ENCODE measurements at regions not wholly inside any gene's neighbourhood (a gene's known extent, or its start where the extent isn't known, plus 50 kb on each side); places are given as distances from the start of the nearest gene placed in this dataset.

DNA sequence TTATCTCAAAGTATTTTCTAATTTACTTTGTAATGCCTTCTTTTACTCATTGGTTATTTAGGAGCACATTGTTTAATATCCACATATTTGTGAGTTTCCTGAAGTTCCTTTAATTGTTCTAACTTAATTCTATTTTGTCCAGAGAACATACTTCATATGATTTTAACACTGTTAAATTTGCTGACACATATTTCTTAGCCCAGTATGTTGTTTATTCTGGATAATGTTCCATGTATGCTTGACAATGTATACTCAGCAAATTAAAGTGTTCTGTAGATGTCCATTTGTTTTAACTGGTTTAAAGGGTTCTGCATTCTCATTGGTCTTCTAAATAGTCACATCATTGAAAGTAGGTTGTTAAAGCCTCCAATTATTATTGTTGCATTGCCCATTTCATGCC is 643.7 kb upstream of the NR5A2 start:
- DNase-seq (ENCODE audit: low spot score) = no peak
- no peak for TF ChIP-seq CTCF (IDR thresholded peaks at IDR 0.05; ENCODE audit: extremely low read depth, insufficient read depth, missing control alignments)
- in situ Hi-C loops (cut with MboI; ENCODE audit: low pct_unique_long_range_greater_than_20kb, low sequenced_read_pairs, unreplicated experiment) = no loop called here

GRCh38 chr1:199394856-199395255 is 632.7 kb upstream of the NR5A2 start:
- no peak for DNase-seq (ENCODE audit: low spot score)
- no peak for TF ChIP-seq CTCF (IDR thresholded peaks at IDR 0.05; ENCODE audit: extremely low read depth, insufficient read depth, missing control alignments)
- in situ Hi-C loops (cut with MboI; ENCODE audit: low pct_unique_long_range_greater_than_20kb, low sequenced_read_pairs, unreplicated experiment) = no loop called here

- DNase-seq (ENCODE audit: low spot score) = no peak
- TF ChIP-seq CTCF (IDR thresholded peaks at IDR 0.05; ENCODE audit: extremely low read depth, insufficient read depth, missing control alignments) = no peak
- in situ Hi-C loops (cut with MboI; ENCODE audit: low pct_unique_long_range_greater_than_20kb, low sequenced_read_pairs, unreplicated experiment) = no loop called here
Observed at GRCh38 chr1:199396456-199396855, 631.1 kb upstream of the NR5A2 start.

- DNase-seq (ENCODE audit: low spot score) = no peak
- in situ Hi-C loops (cut with MboI; ENCODE audit: low pct_unique_long_range_greater_than_20kb, low sequenced_read_pairs, unreplicated experiment) = no loop called here
- TF ChIP-seq CTCF (IDR thresholded peaks at IDR 0.05; ENCODE audit: extremely low read depth, insufficient read depth, missing control alignments) = no peak
Observed at GRCh38 chr1:199399996-199400724, 627.4 kb upstream of the NR5A2 start.

- no peak for TF ChIP-seq CTCF (IDR thresholded peaks at IDR 0.05; ENCODE audit: extremely low read depth, insufficient read depth, missing control alignments)
- no peak for DNase-seq (ENCODE audit: low spot score)
- in situ Hi-C loops (cut with MboI; ENCODE audit: low pct_unique_long_range_greater_than_20kb, low sequenced_read_pairs, unreplicated experiment) = no loop called here
Observed at GRCh38 chr1:199403531-199404116, 623.9 kb upstream of the NR5A2 start.

- TF ChIP-seq CTCF (IDR thresholded peaks at IDR 0.05; ENCODE audit: extremely low read depth, insufficient read depth, missing control alignments) = no peak
- in situ Hi-C loops (cut with MboI; ENCODE audit: low pct_unique_long_range_greater_than_20kb, low sequenced_read_pairs, unreplicated experiment) = no loop called here
- no peak for DNase-seq (ENCODE audit: low spot score)
Observed at GRCh38 chr1:199404191-199404590, 623.3 kb upstream of the NR5A2 start.

All from GM13977 (cell line).